Tibial nerve (tissue), 4 donors: ENCODE measurements at regions not wholly inside any gene's neighbourhood (a gene's known extent, or its start where the extent isn't known, plus 50 kb on each side); places are given as distances from the start of the nearest gene placed in this dataset.

Experiments
- EP300 ChIP-seq, 2 donors: sonication (generic); formaldehyde crosslinking; IDR thresholded peaks; one replicate each; pipeline ENCODE4 v1.6.1; 2017; ENCODE audit warnings: antibody characterized with exemption in 2 of 2, mild to moderate bottlenecking in 1 of 2
- TF ChIP-seq, protein P1 (sequence below), 5 experiments: fragments of 200-600 bp in 3 of 5; fragments of 450-650 bp in 2 of 5; sonication (generic) in 3 of 5; IDR thresholded peaks; one replicate each; pipeline ENCODE4 v1.5.1; 2016 to 2019; ENCODE audit warnings: antibody characterized with exemption in 5 of 5, mild to moderate bottlenecking in 3 of 5, moderate library complexity in 2 of 5

DNA sequence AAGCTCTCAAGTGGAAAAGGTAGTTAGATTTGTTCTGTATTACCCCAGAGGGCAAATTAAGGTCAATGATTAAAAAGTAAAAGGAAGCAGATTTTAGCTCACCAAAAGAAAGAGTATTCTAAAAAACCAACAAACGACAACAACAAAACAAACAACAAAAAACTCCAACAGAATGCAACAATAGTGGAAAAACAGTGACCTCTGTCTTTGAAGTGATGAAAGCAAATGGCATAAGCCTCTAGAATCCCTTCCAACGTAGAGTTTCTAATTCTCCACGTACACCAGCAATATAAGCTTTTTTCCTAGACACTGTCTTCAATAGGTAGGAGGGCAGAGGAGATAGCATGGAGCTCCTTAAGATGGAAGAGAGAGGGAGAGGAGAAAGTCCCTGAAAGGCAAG is 359.1 kb downstream of the TTLL7 start:
- TF ChIP-seq, protein P1, sequence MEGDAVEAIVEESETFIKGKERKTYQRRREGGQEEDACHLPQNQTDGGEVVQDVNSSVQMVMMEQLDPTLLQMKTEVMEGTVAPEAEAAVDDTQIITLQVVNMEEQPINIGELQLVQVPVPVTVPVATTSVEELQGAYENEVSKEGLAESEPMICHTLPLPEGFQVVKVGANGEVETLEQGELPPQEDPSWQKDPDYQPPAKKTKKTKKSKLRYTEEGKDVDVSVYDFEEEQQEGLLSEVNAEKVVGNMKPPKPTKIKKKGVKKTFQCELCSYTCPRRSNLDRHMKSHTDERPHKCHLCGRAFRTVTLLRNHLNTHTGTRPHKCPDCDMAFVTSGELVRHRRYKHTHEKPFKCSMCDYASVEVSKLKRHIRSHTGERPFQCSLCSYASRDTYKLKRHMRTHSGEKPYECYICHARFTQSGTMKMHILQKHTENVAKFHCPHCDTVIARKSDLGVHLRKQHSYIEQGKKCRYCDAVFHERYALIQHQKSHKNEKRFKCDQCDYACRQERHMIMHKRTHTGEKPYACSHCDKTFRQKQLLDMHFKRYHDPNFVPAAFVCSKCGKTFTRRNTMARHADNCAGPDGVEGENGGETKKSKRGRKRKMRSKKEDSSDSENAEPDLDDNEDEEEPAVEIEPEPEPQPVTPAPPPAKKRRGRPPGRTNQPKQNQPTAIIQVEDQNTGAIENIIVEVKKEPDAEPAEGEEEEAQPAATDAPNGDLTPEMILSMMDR (IDR thresholded peaks at IDR 0.05): no peak
- no peak for TF ChIP-seq EP300 (IDR thresholded peaks at IDR 0.05)
